ENCODE measurements at regions not wholly inside any gene's neighbourhood (a gene's known extent, or its start where the extent isn't known, plus 50 kb on each side); places are given as distances from the start of the nearest gene placed in this dataset.
"Not testable (repeated sequence)": the region's sequence is repeated elsewhere in the genome, so short reads cannot be mapped to it uniquely, and the experiment has no call there.

- DNase-seq: no peak
These were observed 251.4 kb upstream of the RGMA start for GRCh38 chr15:93340406-93340805.

- DNase-seq: no peak
These were observed 244.8 kb upstream of the RGMA start for GRCh38 chr15:93333796-93334195.

- DNase-seq: not testable (repeated sequence)
These were observed 244.1 kb upstream of the RGMA start for GRCh38 chr15:93333126-93333525.

GRCh38 chr15:93332168-93332553 is 243.2 kb upstream of the RGMA start:
- DNase-seq: no peak

GRCh38 chr15:93331545-93332167 is 242.6 kb upstream of the RGMA start:
- no peak for DNase-seq

GRCh38 chr15:93330912-93331544 is 242.0 kb upstream of the RGMA start:
- no peak for DNase-seq

GRCh38 chr15:93327364-93327763 is 238.4 kb upstream of the RGMA start:
- no peak for DNase-seq

- no peak for DNase-seq
These were observed 235.4 kb upstream of the RGMA start for GRCh38 chr15:93324186-93324975.

GRCh38 chr15:93321881-93322282 is 232.9 kb upstream of the RGMA start:
- DNase-seq: no peak

- no peak for DNase-seq
These were observed 230.3 kb upstream of the RGMA start for GRCh38 chr15:93319121-93319814.

- no peak for DNase-seq
These were observed 228.8 kb upstream of the RGMA start for GRCh38 chr15:93317772-93318171.

GRCh38 chr15:93314245-93314644 is 225.2 kb upstream of the RGMA start:
- no peak for DNase-seq

- DNase-seq: no peak
These were observed 224.0 kb upstream of the RGMA start for GRCh38 chr15:93312891-93313486.

- DNase-seq: no peak
These were observed 222.6 kb upstream of the RGMA start for GRCh38 chr15:93311620-93312019.

GRCh38 chr15:93308026-93308690 is 219.1 kb upstream of the RGMA start:
- no peak for DNase-seq

- no peak for DNase-seq
These were observed 218.5 kb upstream of the RGMA start for GRCh38 chr15:93307513-93307912.

GRCh38 chr15:93305306-93305705 is 216.3 kb upstream of the RGMA start:
- no peak for DNase-seq

- no peak for DNase-seq
These were observed 213.2 kb upstream of the RGMA start for GRCh38 chr15:93302080-93302765.

- no peak for DNase-seq
These were observed 211.8 kb upstream of the RGMA start for GRCh38 chr15:93300796-93301195.

- no peak for DNase-seq
These were observed 210.7 kb upstream of the RGMA start for GRCh38 chr15:93299675-93300074.

- DNase-seq: no peak
These were observed 209.9 kb upstream of the RGMA start for GRCh38 chr15:93298901-93299300.

Data from activated CD8-positive, alpha-beta memory T cell treated with anti-CD3 and anti-CD28 coated beads, Interleukin-2, amount 50 U/mL, for 4 hours (primary cell).